PC-3 (cell line): ENCODE measurements at regions not wholly inside any gene's neighbourhood (a gene's known extent, or its start where the extent isn't known, plus 50 kb on each side); places are given as distances from the start of the nearest gene placed in this dataset.
A peak's percentile ranks its signal among the peaks of the same experiment; 100 is the strongest.

Source experiments
- ATAC-seq: fragments of 200-7000 bp; cut with Tn5 transposase; 2 replicates; pipeline ENCODE4 v1.9.1; 2020; ENCODE audit warnings: mild to moderate bottlenecking, moderate library complexity
- BruUV-seq: library from RNA; stranded (reverse); fragments of 400-500 nt; replicated peaks from 2 replicates; lab custom pipeline; 2021; lab: Mats Ljungman, UMichigan
- CTCF ChIA-PET: fragments of 300-600 bp; sonication (Branson Sonifier 250); formaldehyde crosslinking; loops from one replicate; lab custom pipeline; 2022; ENCODE audit warnings: antibody characterized with exemption; lab: Charles Lee
- POLR2A ChIA-PET: fragments of 300-600 bp; sonication (Branson Sonifier 250); formaldehyde crosslinking; loops from one replicate; lab custom pipeline; 2022; ENCODE audit warnings: antibody characterized with exemption; ENCODE audit not compliant: unreplicated experiment; lab: Charles Lee
- DNase-seq: peaks from one replicate; pipeline ENCODE4 v3.0.0-alpha.2; 2015
- H2AFZ ChIP-seq: fragments of 300-600 bp; sonication (generic); 2 replicates; pipeline ENCODE4 v1.6.0; 2016; ENCODE audit warnings: antibody characterized with exemption, low read length
- H3F3A ChIP-seq: fragments of 300-600 bp; sonication (generic); one replicate; pipeline ENCODE4 v1.6.0; 2017; ENCODE audit warnings: antibody characterized with exemption, low read length, control low read depth, mild to moderate bottlenecking; ENCODE audit not compliant: unreplicated experiment
- H3K27ac ChIP-seq: fragments of 300-600 bp; sonication (generic); 2 replicates; pipeline ENCODE4 v1.5.1; 2016; ENCODE audit warnings: mild to moderate bottlenecking, low read length
- H3K27me3 ChIP-seq: fragments of 300-600 bp; sonication (generic); 2 replicates; pipeline ENCODE4 v1.6.1; 2016; ENCODE audit warnings: low read length, mixed read lengths
- H3K36me3 ChIP-seq: fragments of 300-600 bp; sonication (generic); 2 replicates; pipeline ENCODE4 v1.6.1; 2016; ENCODE audit warnings: low read depth, mixed run types, low read length, mixed read lengths
- H3K4me1 ChIP-seq: fragments of 300-600 bp; sonication (generic); 2 replicates; pipeline ENCODE4 v1.5.1; 2016; ENCODE audit warnings: low read length; ENCODE audit not compliant: insufficient read depth
- H3K4me2 ChIP-seq: fragments of 300-600 bp; sonication (generic); 2 replicates; pipeline ENCODE4 v1.6.0; 2016; ENCODE audit warnings: low read length
- H3K4me3 ChIP-seq: fragments of 300-600 bp; sonication (generic); 2 replicates; pipeline ENCODE4 v1.5.1; 2016; ENCODE audit warnings: mild to moderate bottlenecking, low read length, mixed read lengths
- H3K79me2 ChIP-seq: fragments of 300-600 bp; sonication (generic); 2 replicates; pipeline ENCODE4 v1.6.1; 2017; ENCODE audit warnings: low read length, mixed read lengths
- H3K9ac ChIP-seq: fragments of 300-600 bp; sonication (generic); 2 replicates; pipeline ENCODE4 v1.6.0; 2016; ENCODE audit warnings: mild to moderate bottlenecking, low read length
- H3K9me2 ChIP-seq: fragments of 300-600 bp; sonication (generic); replicated peaks from 2 replicates; pipeline ENCODE4 v1.6.1; 2016; ENCODE audit warnings: mixed run types, low read length, mixed read lengths
- H3K9me3 ChIP-seq: fragments of 300-600 bp; sonication (generic); 2 replicates; pipeline ENCODE4 v1.6.1; 2016; ENCODE audit warnings: low read length, mixed read lengths
- H4K20me1 ChIP-seq: fragments of 300-600 bp; sonication (generic); 2 replicates; pipeline ENCODE4 v1.6.1; 2016; ENCODE audit warnings: low read length, mixed read lengths
- CTCF ChIP-seq: fragments of 300-600 bp; sonication (generic); conservative IDR thresholded peaks from 2 replicates; pipeline ENCODE4 v1.5.1; 2017; ENCODE audit warnings: antibody characterized with exemption, low read depth, mild to moderate bottlenecking, low read length
- EZH2 ChIP-seq: fragments of 300-600 bp; sonication (generic); IDR thresholded peaks from one replicate; pipeline ENCODE4 v1.6.1; 2017; ENCODE audit warnings: antibody characterized with exemption, mild to moderate bottlenecking, low read length; ENCODE audit not compliant: unreplicated experiment
- EZH2phosphoT487 ChIP-seq: fragments of 300-600 bp; sonication (generic); IDR thresholded peaks from 2 replicates; pipeline ENCODE4 v1.6.1; 2018; ENCODE audit warnings: mild to moderate bottlenecking, antibody characterized with exemption, low read length, borderline replicate concordance
- intact Hi-C: fragments of 100-400 bp; cut with micrococcal nuclease; formaldehyde crosslinking; loops from 2 replicates; pipeline ENCODE4 v1.9.0; 2023

GRCh38 chr17:69954241-69954925 lies 120.6 kb upstream of the KCNJ16 start:
- Histone ChIP-seq H3K27me3 (no peaks in the 10 kb centered on the region), H2AFZ (no peak overlapping the region), H3K9me2 (no peaks in the 10 kb centered on the region), H3K4me3 (no peak overlapping the region), H4K20me1 (no peaks in the 10 kb centered on the region), H3K4me1 (peaks cover 12% of the 10 kb centered on the region), H3K4me2 (peak overlapping the region; percentile 15), H3K79me2 (no peaks in the 10 kb centered on the region), H3K27ac (no peak overlapping the region), H3F3A (no peaks in the 10 kb centered on the region), H3K9me3 (no peaks in the 10 kb centered on the region), H3K36me3 (no peaks in the 10 kb centered on the region), H3K9ac (no peak overlapping the region)
- CTCF ChIA-PET = no interaction called here
- peak; percentile 89 for ATAC-seq
- intact Hi-C loops = no loop called here
- POLR2A ChIA-PET = no interaction called here
- peak; percentile 65 for DNase-seq
- BruUV-seq = no TSS peak
- no peak for TF ChIP-seq CTCF
- TF ChIP-seq EZH2 = no peak
- TF ChIP-seq EZH2phosphoT487 = no peak

GRCh38 chr17:69958063-69958462 lies 117.0 kb upstream of the KCNJ16 start:
- no peak for ATAC-seq
- no peaks in the 10 kb centered on the region for H3K9me3 ChIP-seq
- H3K9ac ChIP-seq = no peak overlapping the region
- H3K27me3 ChIP-seq = no peaks in the 10 kb centered on the region
- no peak overlapping the region for H3K4me3 ChIP-seq
- no peak for TF ChIP-seq EZH2
- TF ChIP-seq EZH2phosphoT487 = no peak
- TF ChIP-seq CTCF = no peak
- H2AFZ ChIP-seq = no peak overlapping the region
- CTCF ChIA-PET = no interaction called here
- no peaks in the 10 kb centered on the region for H4K20me1 ChIP-seq
- no peak for DNase-seq
- POLR2A ChIA-PET = no interaction called here
- H3K27ac ChIP-seq = no peak overlapping the region
- H3F3A ChIP-seq = no peaks in the 10 kb centered on the region
- intact Hi-C loops = no loop called here
- no peaks in the 10 kb centered on the region for H3K36me3 ChIP-seq
- no TSS peak for BruUV-seq
- H3K4me2 ChIP-seq = no peak overlapping the region
- no peaks in the 10 kb centered on the region for H3K9me2 ChIP-seq
- H3K4me1 ChIP-seq = peaks cover 22% of the 10 kb centered on the region
- no peaks in the 10 kb centered on the region for H3K79me2 ChIP-seq

GRCh38 chr17:69959283-69959682 lies 115.7 kb upstream of the KCNJ16 start:
- no TSS peak for BruUV-seq
- no peaks in the 10 kb centered on the region for H3K36me3 ChIP-seq

More at GRCh38 chr17:69959283-69959682, 115.7 kb upstream of the KCNJ16 start:
- Histone ChIP-seq H3K27me3 (no peaks in the 10 kb centered on the region), H3K9ac (no peak overlapping the region), H3K9me3 (no peaks in the 10 kb centered on the region), H3K79me2 (no peaks in the 10 kb centered on the region), H3K4me3 (no peak overlapping the region), H2AFZ (no peak overlapping the region), H3K4me2 (no peak overlapping the region), H3F3A (no peaks in the 10 kb centered on the region), H3K9me2 (no peaks in the 10 kb centered on the region), H3K27ac (no peak overlapping the region), H3K4me1 (peaks cover 19% of the 10 kb centered on the region), H4K20me1 (no peaks in the 10 kb centered on the region)
- ChIA-PET POLR2A (no interaction called here), CTCF (no interaction called here)
- intact Hi-C loops = no loop called here
- ATAC-seq = no peak
- no peak for TF ChIP-seq EZH2
- no peak for TF ChIP-seq EZH2phosphoT487
- no peak for DNase-seq
